Trophoblast cell (in vitro differentiated cells and primary cell): ENCODE measurements at regions not wholly inside any gene's neighbourhood (a gene's known extent, or its start where the extent isn't known, plus 50 kb on each side); places are given as distances from the start of the nearest gene placed in this dataset.

Source experiments
- DNase-seq, 2 donors: peaks; one replicate each; pipeline ENCODE4 v3.0.0-alpha.2; 2016
- H2AFZ ChIP-seq: 2 replicates; pipeline ENCODE4 v1.6.1; 2013; ENCODE audit warnings: low read length, moderate library complexity, mild to moderate bottlenecking; ENCODE audit not compliant: insufficient read depth, poor library complexity
- H2AK5ac ChIP-seq: 2 replicates; pipeline ENCODE4 v1.6.1; 2013; ENCODE audit warnings: mild to moderate bottlenecking, low read length
- H2BK120ac ChIP-seq: 2 replicates; pipeline ENCODE4 v1.6.1; 2013; ENCODE audit warnings: low read length, mild to moderate bottlenecking, moderate library complexity; ENCODE audit not compliant: insufficient read depth, poor library complexity
- H2BK12ac ChIP-seq: 2 replicates; pipeline ENCODE4 v1.6.1; 2013; ENCODE audit warnings: mild to moderate bottlenecking, low read length, moderate library complexity
- H2BK5ac ChIP-seq: 2 replicates; pipeline ENCODE4 v1.6.1; 2013; ENCODE audit warnings: low read length, low read depth, moderate library complexity, mild to moderate bottlenecking; ENCODE audit not compliant: poor library complexity
- H3K14ac ChIP-seq: 2 replicates; pipeline ENCODE4 v1.6.1; 2013; ENCODE audit warnings: mild to moderate bottlenecking, low read length
- H3K18ac ChIP-seq: 2 replicates; pipeline ENCODE4 v1.6.1; 2013; ENCODE audit warnings: mild to moderate bottlenecking, low read length
- H3K23ac ChIP-seq: 2 replicates; pipeline ENCODE4 v1.6.1; 2013; ENCODE audit warnings: low read length
- H3K27ac ChIP-seq: 2 replicates; pipeline ENCODE4 v1.5.1; 2013; ENCODE audit warnings: low read depth, mild to moderate bottlenecking, inconsistent platforms, low read length, moderate library complexity
- H3K27me3 ChIP-seq: 2 replicates; pipeline ENCODE4 v1.6.1; 2013; ENCODE audit warnings: inconsistent platforms, mild to moderate bottlenecking, low read length, moderate library complexity; ENCODE audit not compliant: insufficient read depth
- H3K36me3 ChIP-seq, 2 experiments: 1 replicate in 1 of 2; 2 replicates in 1 of 2; pipeline ENCODE4 v1.6.1; 2013; ENCODE audit warnings: low read length in 2 of 2, mild to moderate bottlenecking in 2 of 2, moderate library complexity in 1 of 2; ENCODE audit not compliant: insufficient read depth in 2 of 2, control insufficient read depth in 1 of 2
- H3K4ac ChIP-seq: 2 replicates; pipeline ENCODE4 v1.6.1; 2013; ENCODE audit warnings: low read depth, mild to moderate bottlenecking, low read length, moderate library complexity
- H3K4me1 ChIP-seq, 2 experiments: 1 replicate in 1 of 2; 2 replicates in 1 of 2; pipeline ENCODE4 v1.6.1; 2013; ENCODE audit warnings: low read length in 2 of 2, mild to moderate bottlenecking in 2 of 2, moderate library complexity in 1 of 2; ENCODE audit not compliant: insufficient read depth in 2 of 2, control insufficient read depth in 1 of 2
- H3K4me2 ChIP-seq: 2 replicates; pipeline ENCODE4 v1.6.1; 2013; ENCODE audit warnings: inconsistent platforms, mild to moderate bottlenecking, low read length, moderate library complexity
- H3K4me3 ChIP-seq: 2 replicates; pipeline ENCODE4 v1.5.1; 2013; ENCODE audit warnings: mild to moderate bottlenecking, low read depth, low read length, inconsistent platforms
- H3K79me1 ChIP-seq: one replicate; pipeline ENCODE4 v1.6.1; 2013; ENCODE audit warnings: low read length
- H3K79me2 ChIP-seq: 2 replicates; pipeline ENCODE4 v1.6.1; 2013; ENCODE audit warnings: low read length, mild to moderate bottlenecking; ENCODE audit not compliant: control insufficient read depth, insufficient read depth, poor library complexity
- H3K9ac ChIP-seq: 2 replicates; pipeline ENCODE4 v1.6.1; 2013; ENCODE audit warnings: mild to moderate bottlenecking, low read length
- H3K9me3 ChIP-seq: 2 replicates; pipeline ENCODE4 v1.6.1; 2013; ENCODE audit warnings: low read depth, mild to moderate bottlenecking, control low read depth, inconsistent platforms, low read length; ENCODE audit not compliant: insufficient read depth
- H4K12ac ChIP-seq: 2 replicates; pipeline ENCODE4 v1.6.1; 2013; ENCODE audit warnings: low read depth, mild to moderate bottlenecking, low read length, moderate library complexity
- H4K8ac ChIP-seq: 2 replicates; pipeline ENCODE4 v1.6.1; 2013; ENCODE audit warnings: low read depth, mild to moderate bottlenecking, low read length, moderate library complexity
- H4K91ac ChIP-seq: one replicate; pipeline ENCODE4 v1.6.1; 2013; ENCODE audit warnings: low read depth, mild to moderate bottlenecking, low read length, moderate library complexity
- WGBS: extraction: QIAGEN DNeasy Blood & Tissue Kit; methylation state at CpG from one replicate; pipeline ENCODE4 v1.1.7; 2013; ENCODE audit warnings: missing lambda C conversion rate; ENCODE audit not compliant: insufficient read length, insufficient coverage; ENCODE audit errors: extremely low coverage; 5-methylcytosine and 5-hydroxymethylcytosine counted together

- Histone ChIP-seq H3K14ac (no peak overlapping the region), H2BK5ac (no peak overlapping the region), H3K27me3 (no peaks in the 10 kb centered on the region), H3K23ac (no peak overlapping the region), H3K79me1 (no peaks in the 10 kb centered on the region), H3K9me3 (no peaks in the 10 kb centered on the region), H3K79me2 (no peaks in the 10 kb centered on the region), H3K4ac (no peak overlapping the region), H3K4me3 (no peak overlapping the region), H2BK12ac (no peak overlapping the region), H4K12ac (no peak overlapping the region), H2AFZ (no peak overlapping the region), H3K27ac (no peak overlapping the region), H3K4me1 (no peaks in the 10 kb centered on the region), H3K18ac (no peak overlapping the region), H2AK5ac (no peak overlapping the region), H3K36me3 (no peaks in the 10 kb centered on the region), H2BK120ac (no peak overlapping the region), H4K91ac (no peak overlapping the region), H3K4me2 (no peak overlapping the region), H4K8ac (no peak overlapping the region), H3K9ac (no peak overlapping the region)
- no peak for DNase-seq
- WGBS, result no CpG with 5 or more reads among the region's 13 CpGs
Observed at GRCh38 chr13:99878921-99879610, 92.5 kb downstream of the ZIC5 start.

GRCh38 chr13:99876651-99877050, 94.9 kb downstream of the ZIC5 start:
- H2BK120ac ChIP-seq, result no peak overlapping the region
- H3K79me1 ChIP-seq, result no peaks in the 10 kb centered on the region
- H3K4me1 ChIP-seq, result no peaks in the 10 kb centered on the region
- peaks cover 2% of the 10 kb centered on the region for H3K9me3 ChIP-seq
- no peak overlapping the region for H4K91ac ChIP-seq
- H3K23ac ChIP-seq, result no peak overlapping the region
- no peaks in the 10 kb centered on the region for H3K36me3 ChIP-seq
- H3K4me2 ChIP-seq, result no peak overlapping the region
- no peak overlapping the region for H3K9ac ChIP-seq
- H2AK5ac ChIP-seq, result no peak overlapping the region
- no peak overlapping the region for H2BK12ac ChIP-seq
- H2AFZ ChIP-seq, result no peak overlapping the region
- H3K14ac ChIP-seq, result no peak overlapping the region
- WGBS, result no CpG with 5 or more reads among the region's 5 CpGs
- no peak overlapping the region for H4K8ac ChIP-seq
- no peak overlapping the region for H3K4ac ChIP-seq
- H3K27me3 ChIP-seq, result no peaks in the 10 kb centered on the region
- no peak overlapping the region for H2BK5ac ChIP-seq
- H4K12ac ChIP-seq, result no peak overlapping the region
- H3K4me3 ChIP-seq, result no peak overlapping the region
- no peak for DNase-seq
- no peak overlapping the region for H3K27ac ChIP-seq
- no peak overlapping the region for H3K18ac ChIP-seq
- no peaks in the 10 kb centered on the region for H3K79me2 ChIP-seq

- Histone ChIP-seq H3K14ac (no peak overlapping the region), H3K79me1 (no peaks in the 10 kb centered on the region), H3K4ac (no peak overlapping the region), H2AK5ac (no peak overlapping the region), H3K27me3 (no peaks in the 10 kb centered on the region), H2BK5ac (no peak overlapping the region), H4K12ac (no peak overlapping the region), H3K36me3 (no peaks in the 10 kb centered on the region), H3K27ac (no peak overlapping the region), H2BK120ac (no peak overlapping the region), H3K9ac (no peak overlapping the region), H2BK12ac (no peak overlapping the region), H3K9me3 (peaks cover 2% of the 10 kb centered on the region), H3K23ac (no peak overlapping the region), H3K4me2 (no peak overlapping the region), H4K8ac (no peak overlapping the region), H4K91ac (no peak overlapping the region), H3K4me1 (no peaks in the 10 kb centered on the region), H3K18ac (no peak overlapping the region), H3K4me3 (no peak overlapping the region), H3K79me2 (no peaks in the 10 kb centered on the region), H2AFZ (no peak overlapping the region)
- whole genome bisulfite sequencing, result no CpG with 5 or more reads among the region's 6 CpGs
- DNase-seq, result no peak
Observed at GRCh38 chr13:99875391-99875790, 96.2 kb downstream of the ZIC5 start.

GRCh38 chr13:99873832-99874430, 97.6 kb downstream of the ZIC5 start:
- Histone ChIP-seq H3K4me2 (no peak overlapping the region), H2BK5ac (no peak overlapping the region), H2AK5ac (no peak overlapping the region), H3K23ac (no peak overlapping the region), H3K4me1 (no peaks in the 10 kb centered on the region), H3K4me3 (no peak overlapping the region), H3K27ac (no peak overlapping the region), H2BK12ac (no peak overlapping the region), H2AFZ (no peak overlapping the region), H3K18ac (no peak overlapping the region), H3K14ac (no peak overlapping the region), H2BK120ac (no peak overlapping the region), H4K12ac (no peak overlapping the region), H3K9me3 (peaks cover 2% of the 10 kb centered on the region), H3K79me2 (no peaks in the 10 kb centered on the region), H3K36me3 (no peaks in the 10 kb centered on the region), H3K4ac (no peak overlapping the region), H4K8ac (no peak overlapping the region), H3K27me3 (no peaks in the 10 kb centered on the region), H3K9ac (no peak overlapping the region), H3K79me1 (no peaks in the 10 kb centered on the region), H4K91ac (no peak overlapping the region)
- DNase-seq, result no peak
- no CpG with 5 or more reads among the region's 3 CpGs for WGBS
